ENCODE measurements at regions not wholly inside any gene's neighbourhood (a gene's known extent, or its start where the extent isn't known, plus 50 kb on each side); places are given as distances from the start of the nearest gene placed in this dataset.

GRCh38 chr7:119594956-119595355 lies 678.0 kb upstream of the KCND2 start:
- TF ChIP-seq GABPA (IDR thresholded peaks at IDR 0.05 in 1 of 2, conservative IDR thresholded peaks at IDR 0.05 in 1 of 2), result no peak
- TF ChIP-seq HNF4G (IDR thresholded peaks at IDR 0.05), result no peak
- no peak for TF ChIP-seq FOXA1 (IDR thresholded peaks at IDR 0.05)
- no peak for TF ChIP-seq EGR1 (IDR thresholded peaks at IDR 0.05; ENCODE audit: low read depth in 2 of 2)
- TF ChIP-seq RAD21 (IDR thresholded peaks at IDR 0.05), result no peak
- TF ChIP-seq REST (IDR thresholded peaks at IDR 0.05), result no peak
- TF ChIP-seq TAF1 (conservative IDR thresholded peaks at IDR 0.05), result no peak
- no peak for TF ChIP-seq YY1 (IDR thresholded peaks at IDR 0.05)
- no peak for TF ChIP-seq RXRA (IDR thresholded peaks at IDR 0.05)
- no peak for TF ChIP-seq JUND (IDR thresholded peaks at IDR 0.05)
- TF ChIP-seq NR2F2 (IDR thresholded peaks at IDR 0.05), result no peak
- no peak for TF ChIP-seq CTCF (IDR thresholded peaks at IDR 0.05; ENCODE audit: low read depth, low read length, missing input control)
- no peak for TF ChIP-seq ZBTB33 (IDR thresholded peaks at IDR 0.05)
- TF ChIP-seq MAX (IDR thresholded peaks at IDR 0.05), result no peak
- no peak for TF ChIP-seq HNF4A (conservative IDR thresholded peaks at IDR 0.05)
- TF ChIP-seq ATF3 (IDR thresholded peaks at IDR 0.05), result no peak
- no peak for TF ChIP-seq FOXA2 (IDR thresholded peaks at IDR 0.05)
- Histone ChIP-seq H3K9ac (ENCODE audit: low read depth in 1 of 2, low read length in 2 of 2) (no peak overlapping the region), H3K4me1 (ENCODE audit: control insufficient read depth in 4 of 4, insufficient read depth in 4 of 4, low read length in 3 of 4) (no peaks in the 10 kb centered on the region), H3K4me3 (ENCODE audit: low read depth in 1 of 3, low read length in 3 of 3) (no peak overlapping the region), H3K27ac (ENCODE audit: low read depth in 1 of 2, low read length in 2 of 2) (no peak overlapping the region), H3K36me3 (ENCODE audit: control insufficient read depth in 4 of 4, insufficient read depth in 3 of 4, low read depth in 1 of 4, low read length in 3 of 4) (no peaks in the 10 kb centered on the region), H3K9me3 (ENCODE audit: control insufficient read depth in 4 of 4, low read length in 3 of 4) (no peaks in the 10 kb centered on the region), H3K27me3 (ENCODE audit: control insufficient read depth in 4 of 4, insufficient read depth in 4 of 4, low read length in 3 of 4) (no peaks in the 10 kb centered on the region)
- no peak for DNase-seq (ENCODE audit: low spot score)
- 44% methylated on average over 4 of the region's 4 CpGs for WGBS

- Histone ChIP-seq H3K4me1 (ENCODE audit: control insufficient read depth in 4 of 4, insufficient read depth in 4 of 4, low read length in 3 of 4) (no peaks in the 10 kb centered on the region), H3K9ac (ENCODE audit: low read depth in 1 of 2, low read length in 2 of 2) (no peak overlapping the region), H3K4me3 (ENCODE audit: low read depth in 1 of 3, low read length in 3 of 3) (no peak overlapping the region), H3K27me3 (ENCODE audit: control insufficient read depth in 4 of 4, insufficient read depth in 4 of 4, low read length in 3 of 4) (no peaks in the 10 kb centered on the region), H3K27ac (ENCODE audit: low read depth in 1 of 2, low read length in 2 of 2) (no peak overlapping the region), H3K36me3 (ENCODE audit: control insufficient read depth in 4 of 4, insufficient read depth in 3 of 4, low read depth in 1 of 4, low read length in 3 of 4) (no peaks in the 10 kb centered on the region), H3K9me3 (ENCODE audit: control insufficient read depth in 4 of 4, low read length in 3 of 4) (no peaks in the 10 kb centered on the region)
- DNase-seq (ENCODE audit: low spot score), result no peak
- WGBS, result 78% methylated on average over 1 of the region's 1 CpG
- TF ChIP-seq YY1 (IDR thresholded peaks at IDR 0.05) (no peak), JUND (IDR thresholded peaks at IDR 0.05) (no peak), NR2F2 (IDR thresholded peaks at IDR 0.05) (no peak), ZBTB33 (IDR thresholded peaks at IDR 0.05) (no peak), RXRA (IDR thresholded peaks at IDR 0.05) (no peak), EGR1 (IDR thresholded peaks at IDR 0.05; ENCODE audit: low read depth in 2 of 2) (no peak), FOXA1 (IDR thresholded peaks at IDR 0.05) (no peak), RAD21 (IDR thresholded peaks at IDR 0.05) (no peak), REST (IDR thresholded peaks at IDR 0.05) (no peak), GABPA (IDR thresholded peaks at IDR 0.05 in 1 of 2, conservative IDR thresholded peaks at IDR 0.05 in 1 of 2) (no peak), SP1 (IDR thresholded peaks at IDR 0.05) (no peak), ATF3 (IDR thresholded peaks at IDR 0.05) (no peak)
Measured at GRCh38 chr7:119596651-119597050, 676.3 kb upstream of the KCND2 start.

Data from liver (tissue), 8 donors.